HFF-Myc (cell line): ENCODE measurements at regions not wholly inside any gene's neighbourhood (a gene's known extent, or its start where the extent isn't known, plus 50 kb on each side); places are given as distances from the start of the nearest gene placed in this dataset.
"Not testable (repeated sequence)": the region's sequence is repeated elsewhere in the genome, so short reads cannot be mapped to it uniquely, and the experiment has no call there.

ENCODE experiments used
- DNase-seq: peaks from one replicate; pipeline ENCODE4 v3.0.0-alpha.2; 2011; ENCODE audit warnings: low read depth; ENCODE audit errors: extremely low read depth
- H3K4me3 ChIP-seq: replicated peaks from 2 replicates; pipeline ENCODE4 v1.5.1; 2011; ENCODE audit warnings: low read depth, mild to moderate bottlenecking, control low read depth, low read length
- CTCF ChIP-seq: IDR thresholded peaks from 2 replicates; pipeline ENCODE4 v1.5.1; 2012; ENCODE audit warnings: mild to moderate bottlenecking, low read depth, low read length, control low read depth; ENCODE audit errors: missing control alignments

GRCh38 chr11:92104349-92104748, 120.3 kb upstream of the FAT3 start:
- no peak overlapping the region for H3K4me3 ChIP-seq
- TF ChIP-seq CTCF, result no peak
- DNase-seq, result no peak

- no peak for TF ChIP-seq CTCF
- DNase-seq, result no peak
- H3K4me3 ChIP-seq, result no peak overlapping the region
Observed at GRCh38 chr11:92101920-92102319, 122.7 kb upstream of the FAT3 start.

DNA sequence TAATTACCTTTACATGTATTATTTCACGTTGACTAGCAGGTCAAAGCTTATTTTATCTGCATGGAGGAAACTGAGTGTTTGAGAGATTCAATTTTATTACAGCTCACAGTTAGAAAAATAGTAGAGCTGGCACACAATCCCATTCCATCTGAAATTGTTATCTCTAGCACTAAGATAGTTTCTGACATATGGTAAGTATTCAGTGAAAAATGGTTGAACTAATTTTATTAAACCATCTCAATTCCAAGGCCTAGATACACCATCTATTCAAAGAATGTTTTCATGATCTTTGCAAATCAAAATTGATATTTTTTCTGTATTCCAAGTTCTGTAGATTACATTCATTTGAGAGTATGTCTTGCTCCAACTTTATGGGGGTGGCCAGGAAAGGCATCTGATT, 125.4 kb upstream of the FAT3 start:
- no peak for DNase-seq
- no peak for TF ChIP-seq CTCF
- no peak overlapping the region for H3K4me3 ChIP-seq

GRCh38 chr11:92098172-92098571, 126.4 kb upstream of the FAT3 start:
- no peak for TF ChIP-seq CTCF
- H3K4me3 ChIP-seq, result no peak overlapping the region
- no peak for DNase-seq

- H3K4me3 ChIP-seq, result no peak overlapping the region
- TF ChIP-seq CTCF, result no peak
- DNase-seq, result no peak
Observed at GRCh38 chr11:92087725-92088537, 136.7 kb upstream of the FAT3 start.

- H3K4me3 ChIP-seq, result no peak overlapping the region
- no peak for TF ChIP-seq CTCF
- DNase-seq, result no peak
Observed at GRCh38 chr11:92083123-92083522, 141.5 kb upstream of the FAT3 start.

DNA sequence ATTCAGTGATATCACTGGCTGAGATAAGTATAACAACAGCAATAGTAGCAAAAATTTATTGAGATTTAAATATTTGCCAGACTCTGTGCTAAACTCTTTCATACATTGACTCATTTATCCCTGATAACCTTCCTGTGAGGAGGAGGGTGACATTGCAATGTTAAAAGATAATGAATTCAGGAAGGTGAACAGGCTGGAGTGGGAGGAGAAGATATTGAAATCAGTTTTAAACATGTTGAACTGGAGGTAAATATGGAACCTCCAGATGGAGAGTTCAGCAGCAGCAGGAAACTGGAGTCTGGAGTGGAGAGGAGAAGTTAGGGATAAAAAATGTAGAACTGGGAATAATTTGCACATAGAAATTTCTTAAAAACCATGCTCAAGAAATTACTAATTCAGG, 142.0 kb upstream of the FAT3 start:
- DNase-seq, result no peak
- TF ChIP-seq CTCF, result no peak
- H3K4me3 ChIP-seq, result no peak overlapping the region

DNA sequence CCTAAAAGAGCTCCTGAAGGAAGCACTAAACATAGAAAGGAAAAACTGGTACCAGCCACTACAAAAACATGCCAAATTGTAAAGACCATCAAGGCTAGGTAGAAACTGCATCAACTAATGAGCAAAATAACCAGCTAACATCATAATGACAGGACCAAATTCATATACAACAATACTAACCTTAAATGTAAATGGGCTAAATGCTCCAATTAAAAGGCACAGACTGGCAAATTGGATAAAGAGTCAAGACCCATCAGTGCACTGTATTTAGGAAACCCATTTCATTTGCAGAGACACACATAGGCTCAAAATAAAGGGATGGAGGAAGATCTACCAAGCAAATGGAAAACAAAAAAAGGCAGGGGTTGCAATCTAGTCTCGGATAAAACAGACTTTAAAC, 150.1 kb upstream of the FAT3 start:
- H3K4me3 ChIP-seq, DNase-seq: not testable (repeated sequence)
